ENCODE measurements at regions not wholly inside any gene's neighbourhood (a gene's known extent, or its start where the extent isn't known, plus 50 kb on each side); places are given as distances from the start of the nearest gene placed in this dataset.
"Not testable (repeated sequence)": the region's sequence is repeated elsewhere in the genome, so short reads cannot be mapped to it uniquely, and the experiment has no call there.

DNA sequence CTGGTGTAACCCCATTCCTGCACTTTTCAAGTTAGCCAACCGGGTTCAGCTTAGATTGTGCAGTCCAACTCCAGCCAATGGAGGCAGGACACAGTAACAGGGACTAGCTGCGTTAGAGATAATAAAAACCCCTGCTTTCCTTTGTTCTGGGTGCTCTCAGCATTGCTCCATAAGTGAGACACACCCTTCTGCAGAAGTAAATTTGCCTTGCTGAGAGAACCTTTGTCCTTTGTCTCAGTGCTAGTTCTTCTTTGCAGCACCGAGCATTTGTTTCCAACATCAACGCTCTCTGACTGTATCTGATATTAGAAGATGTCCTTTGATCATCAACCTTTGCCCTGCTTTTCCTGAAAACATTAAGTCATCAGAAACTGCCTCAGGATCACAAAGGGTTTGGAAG is 169.5 kb upstream of the OR13F1 start:
- DNase-seq: no peak

DNA sequence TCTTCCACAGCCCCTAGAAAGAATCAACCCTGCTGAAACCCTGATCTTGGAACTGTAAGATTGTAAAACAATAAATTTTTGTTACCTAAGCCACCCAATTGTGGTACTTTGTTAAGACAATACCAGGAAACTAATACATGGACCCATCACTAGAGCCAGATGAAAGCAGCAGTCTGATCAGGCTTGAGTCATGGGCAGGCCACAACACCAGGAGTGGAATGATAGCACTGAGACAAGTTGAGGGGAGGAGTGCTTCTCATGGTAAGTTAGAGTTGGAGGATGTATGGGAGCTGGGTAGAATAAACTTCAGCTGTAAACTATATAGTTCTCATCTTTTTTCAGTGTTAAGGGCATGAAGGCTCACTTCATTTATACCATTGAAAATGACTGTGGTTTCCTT is 164.4 kb upstream of the OR13F1 start:
- peak; percentile 34 for DNase-seq

DNA sequence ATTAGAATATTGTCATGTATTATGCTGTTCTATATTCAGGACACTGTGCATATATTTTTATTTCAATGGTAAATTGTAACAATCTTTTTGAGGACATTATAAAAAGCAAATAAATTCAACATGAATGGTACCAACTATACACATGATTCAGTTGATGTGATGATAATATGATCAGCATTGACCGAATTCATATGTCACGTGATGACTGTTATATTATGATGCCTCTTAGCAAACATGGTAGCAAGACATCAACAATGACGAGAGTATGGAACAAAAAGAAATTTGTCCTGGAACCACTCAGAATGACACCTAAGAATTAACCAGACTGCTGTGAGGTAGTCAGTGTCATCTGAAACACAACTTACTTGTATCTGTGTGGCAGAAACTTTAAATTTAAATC is 161.5 kb upstream of the OR13F1 start:
- no peak for DNase-seq

DNA sequence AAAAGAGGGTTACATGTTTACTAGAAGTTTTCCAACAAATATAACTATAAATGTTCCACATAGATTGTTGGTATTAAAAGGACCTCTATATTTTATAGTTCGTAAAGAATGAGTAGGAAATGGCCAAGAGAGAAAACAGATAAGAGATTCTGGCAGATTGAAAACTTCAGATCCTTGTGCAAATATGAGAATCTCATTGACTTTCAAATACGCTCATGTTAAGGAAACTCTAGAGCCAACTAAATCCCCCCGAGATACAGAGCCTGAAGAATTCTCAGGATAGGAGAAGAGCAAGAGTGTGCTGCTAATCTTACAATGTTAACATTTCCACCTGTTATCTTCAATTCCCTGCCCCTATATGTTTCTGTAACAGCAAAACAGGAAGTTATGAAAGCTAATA is 159.0 kb upstream of the OR13F1 start:
- DNase-seq: no peak

DNA sequence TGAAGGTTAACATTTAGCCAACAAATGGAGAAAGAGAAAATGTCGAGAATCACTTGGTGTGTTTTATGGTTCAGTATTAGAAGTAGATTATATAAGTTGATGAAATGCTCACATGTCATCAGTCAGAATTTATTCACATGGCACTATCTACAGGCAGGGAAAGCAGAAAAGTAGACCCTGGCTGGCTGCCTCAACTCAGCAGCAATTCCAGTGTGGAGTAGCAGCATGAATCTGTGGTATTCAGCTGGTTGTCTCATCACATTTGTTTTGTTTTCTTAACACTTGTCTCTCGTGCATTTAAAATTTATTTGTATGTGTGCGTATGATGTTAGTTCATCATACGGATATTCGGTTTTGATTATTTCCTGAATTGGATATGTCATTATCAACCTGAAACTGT is 153.5 kb upstream of the OR13F1 start:
- no peak for DNase-seq

DNA sequence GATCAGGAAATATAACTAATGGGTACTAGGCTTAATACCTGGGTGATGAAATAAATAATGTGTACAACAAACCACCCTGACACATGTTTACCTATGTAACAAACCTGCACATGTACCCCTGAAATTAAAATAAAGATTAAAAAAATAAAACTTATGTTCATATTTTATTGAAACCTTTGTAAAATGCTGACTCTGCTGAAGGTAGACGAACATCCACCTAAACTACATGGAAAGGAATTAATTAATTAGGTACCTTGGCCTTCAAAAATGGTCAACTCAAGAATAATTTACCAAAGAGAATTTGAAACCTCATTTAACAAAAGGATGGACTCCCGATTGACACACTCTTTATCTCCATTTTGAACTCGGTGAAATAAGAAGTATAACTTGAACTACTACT is 152.3 kb upstream of the OR13F1 start:
- no peak for DNase-seq

DNA sequence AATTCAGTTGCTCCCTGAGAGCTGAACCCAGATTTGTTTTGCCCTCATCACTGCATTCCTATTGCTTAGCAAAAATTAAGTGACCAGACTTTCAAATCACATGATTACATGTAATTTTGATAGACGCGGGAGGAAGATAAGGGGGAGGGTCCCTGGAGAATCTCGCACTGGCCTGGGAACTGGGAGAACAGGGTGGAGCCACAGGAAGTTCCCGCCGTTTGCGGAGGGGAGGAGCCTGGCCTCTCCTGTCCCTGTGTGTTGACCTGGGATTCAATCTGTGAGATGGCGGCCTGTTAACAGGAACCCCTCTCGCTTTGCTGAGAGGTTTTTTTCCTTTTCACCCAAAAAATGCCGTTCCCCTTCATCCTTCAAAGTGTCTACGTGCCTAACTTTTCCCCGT is 142.9 kb upstream of the OR13F1 start:
- DNase-seq: no peak

DNA sequence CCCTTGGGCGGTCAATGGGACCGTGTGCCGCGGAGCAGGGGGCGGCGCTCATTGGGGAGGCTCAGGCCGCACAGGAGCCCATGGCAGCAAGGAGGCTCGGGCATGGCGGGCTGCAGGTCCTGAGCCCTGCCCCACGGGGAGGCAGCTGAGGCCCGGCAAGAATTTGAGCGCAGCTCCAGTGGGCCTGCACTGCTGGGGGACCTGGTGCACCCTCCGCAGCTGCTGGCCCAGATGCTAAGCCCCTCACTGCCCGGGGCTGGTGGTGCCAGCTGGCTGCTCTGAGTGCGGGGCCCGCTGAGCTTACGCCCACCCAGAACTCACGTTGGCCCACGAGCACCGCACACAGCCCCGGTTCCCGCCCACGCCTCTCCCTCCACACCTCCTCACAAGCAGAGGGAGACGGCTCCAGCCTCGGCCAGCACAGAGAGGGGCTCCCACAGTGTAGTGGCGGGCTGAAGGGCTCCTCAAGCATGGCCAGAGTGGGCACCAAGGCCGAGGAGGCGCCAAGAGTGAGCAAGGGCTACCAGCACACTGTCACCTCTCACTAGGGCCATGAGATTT is 141.1 kb upstream of the OR13F1 start:
- DNase-seq: no peak

DNA sequence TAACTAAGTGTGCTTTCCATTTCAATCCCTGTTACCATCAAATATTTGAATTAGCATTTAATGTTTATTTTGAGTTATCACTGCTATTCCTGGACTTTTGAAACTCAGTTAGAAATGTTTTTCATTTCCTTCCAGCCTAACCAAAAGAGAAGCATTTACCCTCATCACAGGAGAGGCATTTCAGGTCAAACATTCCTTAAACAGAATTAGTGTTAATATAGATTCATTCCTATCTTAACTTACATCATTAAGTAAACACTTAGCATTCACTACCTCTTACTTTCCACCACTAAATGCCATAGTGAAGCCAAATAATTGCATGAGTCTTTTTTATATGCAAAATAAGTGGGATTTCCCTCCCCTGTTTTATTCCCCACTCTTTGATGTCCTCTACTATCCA is 136.6 kb upstream of the OR13F1 start:
- no peak for DNase-seq

DNA sequence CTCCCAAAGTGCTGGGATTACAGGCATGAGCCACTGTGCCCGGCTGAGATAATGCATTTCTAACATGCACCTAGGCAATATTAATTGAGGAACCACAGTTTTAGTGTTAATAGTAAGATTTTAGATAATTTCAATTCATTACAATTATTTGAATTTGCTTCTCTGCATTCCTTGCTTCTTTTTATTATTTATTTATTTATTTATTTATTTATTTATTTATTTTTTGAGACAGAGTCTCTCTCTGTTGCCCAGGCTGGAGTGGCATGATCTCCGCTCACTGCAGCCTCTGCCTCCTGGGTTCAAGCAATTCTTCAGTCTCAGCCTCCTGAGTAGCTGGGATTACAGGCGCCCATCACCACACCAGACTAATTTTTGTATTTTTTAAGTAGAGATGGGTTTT is 135.7 kb upstream of the OR13F1 start:
- DNase-seq: not testable (repeated sequence)

DNA sequence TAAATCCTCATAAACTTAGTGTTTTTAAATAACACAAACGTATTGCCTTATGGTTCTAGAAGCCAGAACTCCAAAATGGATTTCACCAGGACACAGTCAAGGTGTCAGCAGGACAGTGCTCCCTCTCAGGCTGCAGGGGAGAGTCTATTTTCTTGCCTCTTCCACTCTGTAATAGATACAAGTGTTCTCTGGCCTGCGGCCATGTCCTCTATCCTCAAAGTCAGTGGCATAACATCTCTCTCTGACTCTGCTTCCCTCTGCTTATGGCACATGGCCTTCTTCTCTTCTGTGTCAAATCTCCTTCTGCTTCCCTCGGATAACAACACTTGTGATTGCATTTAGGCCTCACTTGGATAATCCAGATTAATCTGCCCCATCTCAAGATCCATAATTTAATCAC is 129.4 kb upstream of the OR13F1 start:
- DNase-seq: no peak

DNA sequence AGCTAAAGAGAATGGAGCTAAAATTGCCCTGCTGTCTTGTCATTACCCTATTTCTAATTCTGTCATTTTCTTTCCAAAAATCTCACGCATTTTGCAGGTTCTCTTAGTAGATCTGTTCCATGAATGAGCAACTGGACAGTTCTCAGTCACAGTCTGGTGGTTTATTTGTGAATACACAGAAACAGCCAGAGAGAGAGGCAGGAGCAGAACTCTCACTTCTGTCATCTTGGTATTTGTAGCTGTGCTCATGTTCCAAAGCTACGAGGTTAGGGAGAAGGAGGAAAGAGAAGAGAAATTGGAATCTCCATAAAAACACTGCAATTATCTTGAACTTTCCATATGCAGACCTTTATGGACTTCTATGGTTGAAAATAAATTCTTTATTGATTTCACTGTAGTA is 118.0 kb upstream of the OR13F1 start:
- DNase-seq: no peak

DNA sequence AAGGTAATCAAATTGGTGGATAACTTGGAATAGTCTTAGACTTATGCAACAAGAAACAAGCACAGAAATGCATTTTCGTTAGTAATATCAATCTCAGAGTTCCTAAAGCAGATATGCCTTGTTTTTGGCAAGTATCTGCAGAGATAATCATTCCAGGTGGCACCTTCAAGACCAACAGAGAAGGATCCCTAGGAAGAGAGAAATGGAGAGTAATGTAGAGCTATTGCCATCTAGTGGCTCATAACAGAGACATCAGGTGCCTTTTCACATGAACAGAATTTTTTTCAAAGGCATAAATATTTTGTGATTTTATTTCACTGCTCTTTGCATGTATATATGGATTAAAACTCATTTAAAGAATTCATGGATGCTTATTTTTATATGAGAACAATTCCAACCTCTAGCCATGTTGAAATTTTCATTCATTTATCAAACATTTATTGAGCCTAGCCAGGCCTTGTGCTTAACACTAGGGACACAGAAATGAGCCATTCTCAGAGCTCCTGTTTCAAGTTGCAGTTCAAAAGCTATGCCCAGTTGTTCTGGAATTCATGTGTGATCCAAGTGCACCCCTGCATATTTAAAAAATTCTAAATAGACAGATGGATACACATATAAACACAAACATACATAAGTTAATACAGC is 117.5 kb upstream of the OR13F1 start:
- peak; percentile 39 for DNase-seq

DNA sequence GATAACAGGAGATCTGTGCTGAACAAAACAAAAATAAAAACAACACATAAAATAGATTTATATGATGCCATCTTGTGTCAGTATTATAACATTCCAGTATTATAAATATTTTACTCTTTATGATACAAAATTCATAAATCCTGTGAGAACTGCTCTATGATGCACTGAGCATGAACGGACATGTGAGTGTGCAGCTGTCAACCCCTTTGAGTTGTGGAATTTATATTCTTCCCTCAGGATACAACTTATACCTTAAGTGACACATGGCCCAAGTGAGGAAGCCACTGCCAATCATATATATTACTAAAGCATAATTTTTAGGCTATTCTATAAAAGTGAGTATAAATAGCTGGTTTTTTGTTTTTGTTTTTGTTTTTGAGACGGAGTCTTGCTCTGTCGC is 116.0 kb upstream of the OR13F1 start:
- DNase-seq: no peak

DNA sequence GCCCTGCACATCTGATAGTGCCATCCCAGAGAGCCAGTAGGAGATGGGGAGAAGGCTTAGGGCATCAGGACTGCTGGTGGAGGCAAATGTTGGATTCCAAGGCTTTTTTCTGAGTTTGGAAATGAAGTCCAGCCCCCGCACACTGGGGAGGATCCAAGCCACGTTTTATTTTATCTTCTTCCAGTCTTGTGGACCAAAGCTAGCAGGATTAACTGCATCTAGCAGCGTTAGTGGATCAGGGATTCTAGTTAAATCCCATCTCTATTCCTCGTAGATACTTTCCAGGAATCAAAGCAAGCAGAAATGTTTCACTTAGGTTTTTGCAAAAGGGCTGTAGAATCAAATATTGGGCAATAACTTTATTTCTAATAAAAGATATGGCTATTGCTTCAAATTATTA is 114.7 kb upstream of the OR13F1 start:
- DNase-seq: no peak

DNA sequence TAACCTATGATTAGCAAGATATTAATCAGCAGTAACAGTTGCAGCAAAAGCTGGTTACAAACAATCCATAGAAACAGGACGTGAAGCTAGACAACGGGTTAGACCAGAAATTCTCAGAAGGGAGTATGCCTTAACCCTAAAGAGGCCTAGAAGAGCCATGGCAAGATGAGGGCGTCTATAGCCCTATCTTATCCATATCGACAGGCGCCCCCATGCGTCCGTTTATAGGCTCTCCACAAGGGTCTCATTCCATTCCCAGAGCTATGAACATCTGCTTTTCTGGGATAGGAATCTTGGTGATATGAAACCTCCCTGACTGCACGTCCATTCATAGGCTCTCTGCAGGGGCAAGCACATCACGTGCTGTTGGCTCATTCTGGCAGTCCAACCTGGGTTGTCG is 109.2 kb upstream of the OR13F1 start:
- DNase-seq: not testable (repeated sequence)

DNA sequence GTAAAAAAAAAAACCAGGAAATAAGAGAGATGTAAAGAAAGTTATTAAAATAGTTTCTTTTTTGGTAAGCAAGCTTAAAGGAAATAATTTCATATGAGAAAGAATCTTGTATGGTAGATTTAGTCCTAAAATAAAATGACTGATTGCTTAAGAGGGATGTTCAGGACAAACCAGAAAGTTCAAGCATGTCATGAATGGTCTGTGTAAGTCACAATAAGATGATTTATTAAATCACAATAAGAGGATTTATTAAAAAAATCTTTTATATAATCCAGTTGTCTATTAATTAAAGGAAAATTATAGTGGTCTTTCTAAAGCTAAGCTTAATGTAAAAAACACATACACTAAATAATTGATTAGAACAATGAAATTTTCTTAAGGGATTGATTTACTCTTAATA is 91.8 kb upstream of the OR13F1 start:
- no peak for DNase-seq

DNA sequence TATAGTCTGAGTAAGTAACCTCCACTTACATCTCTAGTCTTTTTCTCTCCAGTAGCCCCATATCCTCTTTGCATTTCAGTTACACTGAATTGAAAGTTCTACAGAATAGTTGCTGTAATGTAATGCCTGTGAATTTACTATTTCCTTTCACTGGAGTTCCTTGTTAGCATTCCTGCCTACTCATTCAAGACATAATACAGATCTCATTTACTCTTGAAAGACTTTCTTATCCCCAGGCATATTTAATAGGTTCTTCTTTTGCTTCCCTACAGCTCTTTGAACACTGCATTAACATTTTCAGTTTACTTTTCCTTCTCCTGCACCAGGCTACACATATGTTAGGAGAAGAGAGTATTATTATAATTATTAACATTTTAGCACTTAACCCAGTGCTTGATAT is 87.6 kb upstream of the OR13F1 start:
- DNase-seq: no peak

DNA sequence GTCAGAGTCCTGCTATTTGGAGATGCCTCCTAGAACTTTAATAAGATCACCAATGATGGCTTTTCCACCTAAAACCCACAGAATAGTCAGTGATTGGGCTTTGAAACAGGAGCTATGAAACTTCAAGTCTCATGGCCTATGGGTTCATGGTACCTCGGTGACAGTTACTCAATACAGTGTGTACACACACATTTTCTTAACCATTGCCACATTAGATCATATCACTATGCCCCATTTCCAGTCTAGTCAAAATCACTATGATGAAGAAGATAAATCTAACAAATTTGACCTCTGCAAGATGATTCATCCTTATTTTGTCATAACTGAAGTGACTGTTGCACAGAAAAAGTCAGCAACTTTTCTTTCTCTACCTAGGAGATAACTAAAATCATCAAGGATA is 86.8 kb upstream of the OR13F1 start:
- DNase-seq: no peak

DNA sequence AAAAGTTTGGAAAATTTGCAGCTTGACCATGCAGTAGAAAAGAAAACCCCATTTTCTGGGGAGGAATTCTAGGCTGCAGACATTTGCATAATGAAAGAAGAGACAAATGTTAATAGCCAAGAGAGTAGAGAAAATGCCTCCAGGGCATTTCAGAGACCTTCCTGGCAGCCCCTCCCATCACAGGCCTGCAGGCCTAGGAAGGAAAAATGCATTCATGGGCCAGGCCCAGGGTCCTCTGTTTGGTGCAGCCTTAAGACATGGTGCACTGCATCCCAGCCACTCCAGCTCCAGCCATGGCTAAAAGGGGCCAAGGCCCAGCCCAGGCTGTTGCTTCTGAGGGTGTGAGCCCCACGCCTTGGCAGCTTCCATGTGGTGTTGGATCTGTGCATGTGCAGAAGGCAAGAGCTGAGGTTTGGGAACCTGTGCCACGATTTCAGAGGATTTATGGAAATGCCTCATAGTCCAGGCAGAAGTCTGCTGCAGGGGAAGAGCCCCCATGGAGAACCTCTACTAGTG is 75.0 kb upstream of the OR13F1 start:
- DNase-seq: no peak

DNA sequence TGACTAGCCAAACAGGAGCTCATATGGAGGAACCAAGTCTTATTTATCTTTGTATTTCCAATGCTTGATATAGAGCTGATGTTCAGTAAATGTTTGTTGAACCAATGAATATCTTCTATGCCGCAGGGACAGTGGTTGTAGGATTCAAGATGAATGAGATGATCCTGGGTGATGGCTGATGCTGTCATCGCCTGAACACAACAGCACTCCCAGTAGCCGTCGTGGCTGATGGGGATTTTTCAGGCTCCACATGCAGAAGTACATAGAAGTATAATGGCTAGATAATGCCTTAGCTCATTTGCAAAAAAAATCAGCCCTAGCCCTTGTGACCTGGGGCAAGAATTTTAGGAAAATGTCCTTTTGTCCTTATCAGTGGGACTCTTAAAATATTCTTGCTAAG is 69.0 kb upstream of the OR13F1 start:
- no peak for DNase-seq

DNA sequence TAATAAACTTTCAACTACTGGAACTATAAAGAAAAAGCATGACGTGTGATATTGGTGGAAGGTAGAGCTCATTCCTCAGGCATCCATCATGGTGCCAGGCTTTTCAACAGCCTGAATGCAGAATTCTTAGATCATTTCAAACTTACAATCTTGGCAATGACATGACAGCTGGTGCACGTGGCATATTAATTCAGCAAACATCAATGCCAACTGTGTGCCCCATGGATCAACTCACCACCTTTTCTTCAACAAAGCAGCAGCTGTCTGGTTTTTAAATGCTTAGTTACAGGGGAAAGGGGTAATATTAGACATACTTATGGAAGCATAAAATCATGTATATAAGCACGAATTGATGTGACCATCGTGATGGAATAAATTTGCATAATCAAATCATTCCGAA is 56.0 kb upstream of the OR13F1 start:
- DNase-seq: no peak
